NCI-H1694 (cell line): ENCODE measurements at regions not wholly inside any gene's neighbourhood (a gene's known extent, or its start where the extent isn't known, plus 50 kb on each side); places are given as distances from the start of the nearest gene placed in this dataset.
"Not testable (repeated sequence)": the region's sequence is repeated elsewhere in the genome, so short reads cannot be mapped to it uniquely, and the experiment has no call there.

Source experiments
- DNase-seq: peaks from one replicate; lab custom pipeline; 2025; lab: John Stamatoyannopoulos, UW

DNA sequence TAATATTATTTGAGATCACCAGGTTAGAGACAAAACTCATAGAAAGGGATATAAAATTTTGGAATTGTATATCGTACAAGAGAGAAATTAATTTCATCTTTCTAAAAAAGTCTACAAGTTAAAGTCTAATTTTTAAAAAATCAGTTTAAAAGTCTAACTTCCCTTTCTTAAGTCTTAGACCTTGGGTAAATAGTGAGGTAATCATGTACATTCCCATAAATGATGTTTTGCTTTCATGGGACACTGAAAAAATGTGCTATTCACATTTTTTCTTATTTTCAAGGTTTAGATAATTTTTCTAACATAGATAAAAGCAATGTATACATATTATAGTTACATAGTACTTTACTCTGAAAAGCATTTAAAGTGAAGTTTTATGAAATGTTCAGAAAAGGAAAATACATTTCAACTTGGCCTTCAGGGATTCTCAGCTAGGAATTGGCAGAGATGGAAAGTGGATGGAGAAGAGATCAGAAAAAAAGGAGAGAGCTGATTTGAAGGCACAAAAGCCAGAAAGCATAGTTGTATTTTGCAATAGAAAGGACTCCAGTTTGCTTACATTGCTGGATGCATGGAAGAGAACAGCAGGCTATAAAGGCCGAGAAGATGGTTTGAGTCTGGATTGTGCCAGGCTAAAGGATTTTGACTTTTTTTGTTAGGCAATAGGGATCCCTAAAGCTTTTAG, 194.0 kb downstream of the CASP12 start:
- no peak for DNase-seq

DNA sequence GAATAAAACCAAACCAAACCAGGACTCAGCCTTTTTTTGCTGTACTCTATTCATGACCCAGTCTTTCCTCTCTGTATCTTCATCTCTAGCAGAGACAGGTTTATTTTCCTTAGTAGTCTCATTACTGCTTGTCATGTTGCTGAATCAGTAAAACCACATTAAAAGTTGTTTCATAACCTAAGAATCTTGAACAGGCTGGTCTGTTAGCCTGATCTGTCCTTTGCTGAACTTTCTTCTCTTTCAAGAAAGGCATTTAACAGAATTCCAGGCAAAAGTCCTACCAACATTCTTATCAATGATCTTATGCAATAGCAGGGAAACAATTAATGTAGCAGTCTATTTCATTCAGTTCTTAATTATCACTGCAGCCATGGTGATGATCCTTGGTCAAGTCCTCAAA, 197.7 kb downstream of the CASP12 start:
- DNase-seq: no peak

DNA sequence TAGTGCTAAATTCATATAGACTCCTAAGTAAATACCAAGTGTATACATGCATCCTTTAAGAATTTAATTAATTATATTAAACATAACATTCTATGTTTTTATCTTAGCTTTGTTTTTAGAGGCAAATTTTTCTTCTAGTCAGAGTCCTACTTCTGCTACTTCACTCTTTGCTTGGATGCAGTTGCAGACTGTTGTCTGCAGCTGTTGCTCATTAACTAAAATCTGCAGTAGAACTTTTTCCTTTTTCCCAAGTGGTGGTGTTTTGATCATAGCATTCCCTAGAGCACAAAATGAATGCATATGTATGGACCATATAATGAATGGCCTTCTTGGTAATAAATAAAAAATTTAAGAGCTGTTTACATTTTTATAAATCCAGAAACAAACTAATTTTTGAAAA, 198.3 kb downstream of the CASP12 start:
- DNase-seq: no peak

DNA sequence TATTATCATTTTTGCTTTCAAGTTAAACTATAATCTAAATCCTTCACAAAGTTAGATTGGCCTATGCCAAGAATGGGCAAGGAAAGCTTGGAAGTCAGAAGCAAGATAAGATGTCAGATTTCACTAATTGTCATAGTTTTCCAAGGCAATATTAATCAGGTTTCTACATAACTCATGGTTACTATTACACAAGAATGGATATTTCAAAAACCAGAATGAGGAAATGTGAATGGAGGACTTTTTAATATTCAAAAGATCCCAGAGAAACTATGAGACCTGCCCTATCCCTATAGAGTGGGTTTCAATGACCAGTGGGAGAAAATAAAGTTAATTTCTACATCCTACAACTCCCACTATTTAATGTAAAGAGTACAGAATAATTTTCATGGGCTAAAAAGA, 203.2 kb downstream of the CASP12 start:
- DNase-seq: no peak

DNA sequence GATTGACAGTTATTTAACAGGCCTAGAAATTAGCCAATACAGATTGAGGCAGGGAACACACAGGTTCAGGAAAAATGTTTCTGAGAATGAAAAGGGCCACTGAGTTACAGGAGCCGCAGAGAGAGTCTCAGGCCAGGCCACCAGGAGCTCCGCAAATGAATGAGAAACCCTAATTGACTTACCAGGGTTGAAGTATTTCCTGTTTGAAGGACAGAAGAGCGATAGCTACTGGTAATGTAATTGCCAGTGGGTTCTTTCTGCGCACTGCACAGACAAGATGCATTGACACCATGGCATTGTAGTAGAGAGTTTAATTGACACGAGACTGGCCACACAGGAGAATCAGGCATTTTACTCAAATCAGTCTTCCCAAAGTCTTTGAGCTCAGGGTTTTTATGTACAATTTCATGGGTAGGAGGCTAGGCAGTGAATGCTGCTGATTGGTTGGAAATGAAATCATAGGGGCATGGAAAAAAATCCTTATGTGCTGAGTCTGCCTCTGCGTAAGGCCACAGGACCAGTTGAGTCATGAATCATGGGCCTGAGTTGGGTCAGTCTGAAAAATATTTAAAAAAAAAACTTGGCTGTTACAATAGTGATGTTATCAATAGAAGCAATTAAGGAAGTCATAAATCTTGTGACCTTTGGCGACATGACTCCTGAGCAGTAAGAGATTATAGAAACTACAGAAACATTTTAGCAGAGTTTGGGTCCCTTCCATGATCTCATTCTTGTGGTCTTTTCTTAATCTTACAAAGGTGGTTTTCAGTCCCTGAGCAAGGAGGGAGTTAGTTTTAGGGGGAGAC, 203.8 kb downstream of the CASP12 start:
- no peak for DNase-seq

DNA sequence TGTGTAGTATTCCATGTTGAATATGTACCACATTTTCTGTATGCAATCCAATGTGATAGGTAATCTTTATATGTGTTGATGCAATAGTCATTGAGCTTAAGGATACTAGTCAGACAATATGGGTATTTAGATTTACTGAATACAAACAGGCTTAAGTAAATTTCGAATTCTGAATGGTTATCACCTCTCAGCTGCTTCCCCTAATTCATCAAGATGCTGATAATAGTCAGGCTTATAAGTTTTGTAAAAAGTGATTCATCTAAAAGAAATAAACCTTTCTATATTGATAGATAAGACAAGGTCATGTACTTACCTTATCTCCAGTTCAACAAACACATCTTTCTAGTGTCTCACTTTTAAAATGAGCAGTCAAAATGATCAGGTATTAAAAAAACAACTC, 205.5 kb downstream of the CASP12 start:
- no peak for DNase-seq

DNA sequence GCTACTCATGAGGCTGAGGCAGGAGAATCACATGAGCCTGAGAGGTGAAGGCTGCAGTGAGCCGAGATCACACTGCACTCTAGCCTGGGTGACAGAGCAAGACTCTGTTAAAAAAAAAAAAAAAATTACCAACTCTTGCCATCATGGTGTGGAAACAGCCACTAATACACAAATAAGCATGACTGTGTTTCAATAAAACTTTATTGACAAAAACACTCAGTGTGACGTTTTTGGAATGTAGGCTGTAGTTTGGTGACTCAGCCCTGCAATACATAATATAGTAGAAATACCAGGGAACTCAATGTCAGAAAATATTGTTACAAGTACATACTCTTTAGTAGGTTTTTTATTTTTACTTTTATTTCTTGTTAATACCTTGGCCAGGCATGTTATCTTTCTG, 207.1 kb downstream of the CASP12 start:
- DNase-seq: no peak

DNA sequence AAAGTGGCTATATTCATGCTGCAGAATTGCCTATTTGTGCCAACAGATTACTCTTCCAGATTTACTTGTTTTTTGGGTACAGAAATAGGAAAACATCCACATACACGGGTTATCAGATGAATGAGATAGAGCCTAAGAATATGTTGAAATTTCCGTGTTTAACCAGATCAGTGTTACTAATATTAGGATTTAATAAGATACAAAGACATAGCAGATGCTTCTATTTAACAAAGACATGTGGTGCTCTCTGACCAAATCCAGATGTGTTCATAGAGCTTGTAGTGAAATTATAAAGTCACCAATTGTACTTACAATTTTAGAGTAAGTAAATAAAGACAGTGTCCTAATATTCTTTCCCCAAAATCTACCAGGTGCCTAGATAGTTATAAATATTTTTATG, 208.0 kb downstream of the CASP12 start:
- no peak for DNase-seq

DNA sequence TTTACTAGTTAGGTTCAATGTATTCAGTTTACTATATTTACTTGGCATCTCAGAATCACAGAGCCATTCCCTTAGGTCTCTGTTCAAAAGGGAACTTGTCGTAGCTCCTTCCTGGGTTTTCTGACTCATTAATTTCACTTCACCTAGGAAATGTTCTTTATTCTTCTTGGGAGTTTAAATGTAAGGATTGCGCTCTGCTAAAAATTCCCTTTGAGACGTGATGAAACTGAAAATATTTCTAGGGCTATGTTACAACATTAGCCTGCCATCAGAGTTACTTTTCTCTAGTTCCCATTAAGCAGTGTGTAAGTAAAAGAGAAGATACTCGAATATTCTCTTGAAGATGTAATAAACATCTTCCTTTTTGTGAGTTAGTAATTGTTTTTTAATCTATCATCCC, 209.5 kb downstream of the CASP12 start:
- no peak for DNase-seq

DNA sequence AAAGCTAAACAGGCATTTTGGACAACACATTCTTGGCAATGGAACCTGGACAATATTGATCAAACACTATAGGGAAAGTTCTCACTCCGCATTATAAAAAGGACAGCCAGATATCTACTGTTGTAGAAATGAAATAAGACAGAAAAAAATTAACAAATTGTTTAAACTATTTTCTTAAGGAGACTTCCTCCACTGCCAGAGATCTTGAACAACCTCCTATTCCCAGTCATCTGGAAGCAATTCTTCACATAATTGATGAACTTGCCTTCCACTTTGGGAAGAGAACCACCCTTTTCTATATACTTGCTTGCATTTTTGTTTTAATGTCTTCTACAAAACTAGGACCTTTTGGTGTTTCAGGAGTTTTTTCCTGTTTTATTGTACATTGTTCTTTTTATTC, 216.1 kb downstream of the CASP12 start:
- no peak for DNase-seq

DNA sequence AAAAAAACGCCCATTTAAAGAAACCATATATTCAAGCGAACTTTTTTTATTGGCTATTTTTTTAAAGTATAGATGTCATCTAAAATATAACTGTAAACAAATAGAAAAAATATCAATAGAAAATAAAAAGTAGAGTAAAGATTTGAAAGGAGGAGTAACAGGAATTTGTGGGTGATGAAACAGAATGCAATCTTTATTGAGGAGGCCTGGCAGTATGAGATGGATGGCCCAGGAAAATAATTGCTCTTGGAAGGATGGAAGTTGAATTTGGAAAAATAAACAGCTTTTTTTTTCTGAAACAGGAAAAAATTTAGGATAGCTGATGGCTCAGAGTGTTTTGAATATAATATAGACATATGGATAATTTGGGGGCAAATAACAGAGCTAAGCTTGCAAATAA, 219.0 kb downstream of the CASP12 start:
- DNase-seq: no peak

DNA sequence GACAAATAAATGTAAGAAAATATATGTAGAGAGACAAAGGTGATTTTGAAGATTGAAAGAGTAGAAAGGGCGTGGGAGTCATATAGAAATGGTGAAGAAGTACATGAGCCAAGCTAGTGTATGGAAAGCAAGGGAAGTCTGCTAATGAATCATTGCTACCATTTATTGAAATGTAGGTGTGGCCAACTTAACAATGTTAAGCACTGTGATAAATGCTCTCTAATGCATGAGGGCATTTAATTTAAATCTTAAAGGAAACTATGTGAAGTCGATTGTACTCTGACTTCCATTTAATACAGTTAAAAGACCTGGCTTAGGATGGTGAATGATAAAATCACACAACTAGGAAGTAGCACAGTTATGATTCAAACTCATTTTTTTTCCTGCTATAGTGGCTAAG, 219.9 kb downstream of the CASP12 start:
- DNase-seq: no peak

DNA sequence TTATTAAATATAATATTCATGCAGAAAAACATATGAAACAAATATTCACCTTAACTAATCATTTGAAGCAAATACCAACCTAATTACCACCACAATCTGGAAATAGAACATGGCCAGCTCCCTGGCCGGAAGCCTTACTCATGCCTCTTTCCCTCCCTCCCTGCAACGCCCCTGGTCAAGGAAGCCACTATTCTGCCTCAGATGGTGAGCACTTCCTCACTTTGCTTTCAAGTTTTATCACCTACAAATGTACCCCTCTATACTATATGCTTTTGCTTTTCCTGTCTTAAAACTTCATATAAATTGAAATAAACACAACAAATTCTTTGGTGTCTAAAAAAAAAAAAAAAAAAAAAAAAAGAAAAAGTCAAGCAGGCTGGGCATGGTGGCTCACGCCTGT, 221.2 kb downstream of the CASP12 start:
- DNase-seq: not testable (repeated sequence)

DNA sequence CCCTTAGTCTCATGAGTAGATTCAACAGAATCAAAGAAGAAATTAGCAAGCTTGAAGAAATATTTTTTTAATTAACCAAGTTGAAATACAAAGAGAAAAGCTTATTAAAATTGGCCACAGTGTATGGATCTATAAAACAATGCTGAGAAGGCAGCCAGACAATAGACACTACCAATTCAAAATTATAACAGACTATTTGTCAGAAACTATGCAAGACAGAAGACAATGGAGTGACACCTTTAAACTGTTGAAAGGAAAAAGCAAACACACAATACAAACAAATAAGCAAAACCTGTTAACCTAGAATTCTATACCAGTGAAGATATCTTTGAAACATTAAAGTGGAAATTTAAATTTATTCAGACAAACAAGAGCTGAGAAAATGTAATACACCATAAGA, 225.4 kb downstream of the CASP12 start:
- no peak for DNase-seq

DNA sequence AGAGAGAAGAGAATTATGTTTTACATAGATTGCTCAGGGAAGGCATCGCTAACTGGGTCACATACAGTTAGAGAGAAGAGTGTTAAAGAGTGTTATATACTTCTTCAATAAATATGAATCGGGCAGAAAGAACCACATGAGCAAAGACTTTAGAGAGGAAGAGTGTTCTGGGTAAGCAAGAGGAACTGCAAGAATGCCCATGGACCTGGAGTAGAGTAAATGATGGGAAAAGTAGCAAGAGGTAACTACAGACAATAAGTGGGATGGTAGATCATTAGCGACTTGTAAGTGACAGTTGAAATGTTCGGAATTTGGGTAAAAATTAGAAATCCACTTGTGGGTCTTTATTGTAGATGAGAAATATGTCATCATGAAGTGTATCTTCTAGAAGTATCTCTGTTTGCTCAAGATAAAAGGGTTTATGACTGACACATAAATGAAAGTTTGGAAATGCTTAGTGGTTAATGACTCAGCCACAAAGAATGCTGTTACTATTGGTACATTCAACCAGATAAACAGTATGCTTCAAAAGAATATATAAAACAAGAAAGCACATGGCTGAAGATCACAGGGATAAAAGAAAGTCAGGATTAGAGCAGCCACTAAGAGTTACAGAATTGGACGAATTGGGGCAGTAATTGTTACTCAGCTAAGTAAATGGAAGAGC, 229.3 kb downstream of the CASP12 start:
- DNase-seq: no peak

DNA sequence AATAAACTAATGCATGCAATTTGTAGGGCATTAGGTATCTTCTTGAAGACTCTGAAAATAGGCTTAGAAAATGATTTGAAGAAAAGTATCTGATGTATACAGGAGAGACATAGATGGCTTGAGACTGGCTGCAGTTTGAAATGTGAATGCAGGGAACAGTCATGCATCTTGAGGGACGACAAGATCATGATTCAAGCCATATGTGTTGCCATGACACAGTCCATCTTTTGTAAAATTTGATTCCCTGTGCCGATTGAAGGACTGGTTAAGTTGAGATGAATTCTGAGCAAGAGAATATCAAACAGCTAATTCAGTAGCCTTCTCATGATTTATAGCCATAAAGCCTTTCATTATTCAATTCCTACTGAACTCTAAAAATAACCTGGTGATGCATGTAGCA, 231.6 kb downstream of the CASP12 start:
- DNase-seq: no peak

DNA sequence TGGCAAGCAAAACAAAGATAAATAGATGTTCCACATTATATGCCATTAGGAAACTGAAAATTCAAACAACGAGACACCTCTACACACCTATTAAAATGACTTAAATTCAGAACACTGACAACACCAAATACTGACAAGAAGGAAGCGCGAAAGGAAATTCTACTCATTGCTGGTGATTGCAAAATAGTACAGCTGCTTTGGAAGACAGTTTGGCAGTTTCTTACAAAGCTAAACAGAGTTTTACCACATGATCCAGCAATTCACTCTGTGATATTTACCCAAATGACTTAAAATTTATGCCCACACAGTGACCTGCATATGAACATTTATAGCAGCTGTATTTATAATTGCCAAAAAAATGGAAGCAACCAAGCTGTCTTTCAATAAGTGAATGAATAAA, 232.6 kb downstream of the CASP12 start:
- no peak for DNase-seq

DNA sequence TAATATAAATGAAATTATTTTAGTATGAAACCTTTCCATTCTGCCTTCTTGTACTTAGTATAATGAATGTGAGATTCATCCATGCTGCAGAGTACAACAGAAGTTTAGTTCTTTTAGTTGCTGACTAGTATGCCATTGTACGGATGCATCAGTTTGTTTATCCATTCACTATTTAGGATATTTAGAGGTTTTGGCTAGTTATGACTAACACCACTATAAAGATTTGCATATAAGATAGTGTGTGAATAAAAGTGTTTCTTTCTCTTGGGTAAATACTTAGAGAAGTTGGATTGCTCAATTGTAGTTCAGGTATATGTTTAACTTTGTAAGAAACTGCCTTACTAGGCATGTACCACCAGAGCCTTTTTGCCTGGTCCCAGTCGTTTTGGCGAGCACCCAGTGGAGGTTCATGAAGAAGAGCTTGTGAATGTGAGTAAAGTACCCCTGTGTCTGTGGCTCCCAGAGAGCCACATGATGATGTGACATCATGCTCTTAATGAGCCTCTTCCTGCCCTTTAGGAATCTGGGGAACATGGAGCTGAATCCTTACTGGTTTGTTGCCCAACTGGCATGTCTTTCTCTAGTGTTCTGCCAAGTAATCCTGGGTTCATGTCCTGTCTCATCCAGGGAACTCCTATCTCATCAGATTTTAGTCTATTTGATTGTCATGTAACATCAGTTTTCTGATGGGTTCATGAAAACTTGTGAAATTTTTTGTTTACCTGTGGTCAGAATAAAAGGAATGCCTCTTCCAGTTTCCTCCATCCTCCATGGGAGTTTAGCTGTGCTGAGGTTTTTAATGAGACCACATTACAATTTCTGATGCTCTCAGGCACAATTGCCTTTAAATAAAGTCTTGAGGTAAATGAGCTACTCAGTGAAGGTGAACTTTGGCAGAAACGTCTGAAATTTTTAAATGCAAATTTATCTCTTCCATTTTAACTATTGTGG, 234.8 kb downstream of the CASP12 start:
- DNase-seq: no peak

DNA sequence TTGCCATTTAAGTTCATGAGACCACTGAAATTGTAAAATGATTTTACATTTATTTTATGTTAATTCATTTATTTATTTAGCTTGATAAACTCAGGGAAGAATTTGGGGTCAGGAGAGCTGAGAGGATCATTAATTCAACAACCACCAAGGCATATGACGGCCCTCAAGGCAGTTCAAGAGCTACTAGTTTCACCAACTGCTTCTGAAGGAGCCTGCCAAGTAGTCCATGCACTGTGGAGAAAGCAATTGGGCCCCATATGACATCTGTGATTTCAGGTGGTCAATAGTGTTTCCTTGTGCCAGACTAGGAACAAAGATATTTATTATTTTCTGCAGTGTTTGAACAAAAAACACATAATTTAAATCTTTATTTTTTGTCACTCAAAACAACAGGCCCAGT, 236.4 kb downstream of the CASP12 start:
- DNase-seq: no peak

DNA sequence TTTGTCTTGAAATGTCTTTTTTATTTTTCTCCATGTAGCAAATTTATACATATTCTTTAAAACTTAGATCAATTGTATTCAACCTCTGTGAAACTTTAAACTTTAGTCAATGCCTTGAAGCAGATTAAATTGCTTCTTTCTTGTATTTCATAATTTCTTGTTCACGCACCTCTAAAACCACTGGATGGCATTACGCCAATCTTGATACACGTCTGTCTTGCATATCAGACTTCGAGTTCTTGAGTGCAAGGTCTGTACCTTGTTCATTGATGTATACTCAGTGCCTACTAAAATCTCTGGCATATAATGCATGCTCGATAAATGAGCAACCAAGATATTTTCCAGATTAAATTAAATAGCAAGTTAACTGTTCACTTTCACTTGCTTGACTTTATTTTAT, 236.8 kb downstream of the CASP12 start:
- DNase-seq: no peak

DNA sequence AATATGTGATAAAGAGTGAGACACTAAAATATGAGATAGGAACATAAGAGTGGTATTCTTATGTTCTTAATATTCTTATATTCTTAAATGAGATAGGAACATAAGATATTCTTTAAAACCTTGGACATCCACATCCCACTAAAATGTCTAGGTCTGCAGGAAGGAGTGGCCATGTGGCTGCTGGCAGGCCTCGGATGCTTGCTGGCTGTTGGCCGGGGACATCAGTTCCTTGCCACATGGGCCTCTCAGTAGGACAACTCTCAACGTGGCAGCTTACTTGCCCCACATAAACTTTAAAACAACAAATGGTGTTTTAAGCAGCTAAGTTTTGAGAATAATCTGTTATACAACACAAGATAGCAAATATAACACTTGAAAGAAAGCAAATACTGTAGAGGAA, 240.1 kb downstream of the CASP12 start:
- DNase-seq: no peak

DNA sequence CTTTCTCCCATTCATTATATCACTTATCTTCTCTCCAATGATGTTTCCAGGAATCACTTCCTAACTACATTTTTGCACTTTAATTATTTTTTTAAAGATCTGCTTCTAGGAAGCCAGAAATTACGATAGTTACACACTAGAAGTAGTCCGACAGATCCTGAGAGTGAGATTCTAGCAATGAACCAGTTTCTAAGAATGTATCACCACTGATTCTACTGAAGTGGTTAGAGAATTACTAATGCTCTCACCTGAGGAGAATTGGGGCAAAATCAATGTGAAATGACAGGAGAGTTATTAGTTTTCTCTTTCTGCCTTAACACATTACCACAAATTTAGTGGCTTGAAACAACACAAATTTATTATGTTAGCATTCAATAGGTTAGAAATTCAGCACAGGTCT, 241.2 kb downstream of the CASP12 start:
- DNase-seq: no peak
